H1 (cell line): ENCODE measurements at regions not wholly inside any gene's neighbourhood (a gene's known extent, or its start where the extent isn't known, plus 50 kb on each side); places are given as distances from the start of the nearest gene placed in this dataset.

Experiments used
- CHD1 ChIP-seq: IDR thresholded peaks from 2 replicates; pipeline ENCODE4 v1.6.1; 2012; ENCODE audit warnings: low read depth, low read length, improper control_type of control experiment
- CTCF ChIP-seq, 3 experiments: IDR thresholded peaks; 1 replicate in 2 of 3; 2 replicates in 1 of 3; pipeline versions ENCODE4 v1.5.1 to v1.6.1; 2011; ENCODE audit warnings: low read length in 3 of 3, mild to moderate bottlenecking in 3 of 3, inconsistent platforms in 2 of 3, low read depth in 1 of 3, moderate library complexity in 1 of 3; ENCODE audit not compliant: insufficient read depth in 1 of 3; ENCODE audit errors: control extremely low read depth in 1 of 3
- MAX ChIP-seq: IDR thresholded peaks from 2 replicates; pipeline ENCODE4 v1.6.1; 2012; ENCODE audit warnings: inconsistent platforms
- POLR2AphosphoS5 ChIP-seq: IDR thresholded peaks from 2 replicates; pipeline ENCODE4 v1.6.1; 2011; ENCODE audit warnings: low read depth, low read length

GRCh38 chr11:16454289-16454863 is 98.0 kb upstream of the SOX6 start:
- TF ChIP-seq MAX: no peak
- TF ChIP-seq CTCF (IDR thresholded peaks at IDR 0.05; ENCODE audit: control extremely low read depth in 1 of 3, insufficient read depth in 1 of 3, low read depth in 1 of 3, low read length in 3 of 3): no peak
- TF ChIP-seq POLR2AphosphoS5: no peak
- TF ChIP-seq CHD1: no peak
